ENCODE measurements at regions not wholly inside any gene's neighbourhood (a gene's known extent, or its start where the extent isn't known, plus 50 kb on each side); places are given as distances from the start of the nearest gene placed in this dataset.

GRCh38 chr1:5564578-5565257, 427.5 kb downstream of the NPHP4 start:
- no peak overlapping the region for H3K27ac ChIP-seq (ENCODE audit: insufficient read depth, low read length)
- H2AFZ ChIP-seq (ENCODE audit: low read length) = no peak overlapping the region
- H3K9ac ChIP-seq (ENCODE audit: insufficient read depth, low read length) = no peak overlapping the region
- no peaks in the 10 kb centered on the region for H3K9me3 ChIP-seq (ENCODE audit: control insufficient read depth, insufficient read depth, low read depth, low read length)
- H3K4me2 ChIP-seq (ENCODE audit: extremely low read depth, insufficient read depth, low read length) = no peak overlapping the region
- no peak for TF ChIP-seq EZH2 (IDR thresholded peaks at IDR 0.05; ENCODE audit: low read length, missing control alignments)
- TF ChIP-seq CTCF (conservative IDR thresholded peaks at IDR 0.05 in 1 of 2, IDR thresholded peaks at IDR 0.05 in 1 of 2; ENCODE audit: low read depth in 1 of 2, low read length in 2 of 2) = no peak
- no peaks in the 10 kb centered on the region for H4K20me1 ChIP-seq (ENCODE audit: control insufficient read depth, extremely low read depth, insufficient read depth, low read length)
- H3K79me2 ChIP-seq (ENCODE audit: control insufficient read depth, insufficient read depth, low read length) = no peaks in the 10 kb centered on the region
- DNase-seq (ENCODE audit: low read depth in 2 of 2) = no peak
- H3K36me3 ChIP-seq (ENCODE audit: control insufficient read depth, insufficient read depth, low read length) = no peaks in the 10 kb centered on the region
- H3K27me3 ChIP-seq (ENCODE audit: control insufficient read depth, insufficient read depth, low read length) = no peaks in the 10 kb centered on the region
- H3K4me1 ChIP-seq (ENCODE audit: control insufficient read depth, extremely low read depth, insufficient read depth, low read length) = no peaks in the 10 kb centered on the region
- H3K4me3 ChIP-seq (replicated peaks in 1 of 4; ENCODE audit: control extremely low read depth in 1 of 4, insufficient read depth in 1 of 4, low read depth in 3 of 4, low read length in 4 of 4) = no peak overlapping the region

- no peak overlapping the region for H3K4me2 ChIP-seq (ENCODE audit: extremely low read depth, insufficient read depth, low read length)
These were observed 428.2 kb downstream of the NPHP4 start for GRCh38 chr1:5563861-5564577.

More at GRCh38 chr1:5563861-5564577, 428.2 kb downstream of the NPHP4 start:
- Histone ChIP-seq H4K20me1 (ENCODE audit: control insufficient read depth, extremely low read depth, insufficient read depth, low read length) (no peaks in the 10 kb centered on the region), H3K36me3 (ENCODE audit: control insufficient read depth, insufficient read depth, low read length) (no peaks in the 10 kb centered on the region), H3K27me3 (ENCODE audit: control insufficient read depth, insufficient read depth, low read length) (no peaks in the 10 kb centered on the region), H3K9ac (ENCODE audit: insufficient read depth, low read length) (no peak overlapping the region), H3K4me1 (ENCODE audit: control insufficient read depth, extremely low read depth, insufficient read depth, low read length) (no peaks in the 10 kb centered on the region), H3K27ac (ENCODE audit: insufficient read depth, low read length) (no peak overlapping the region), H3K4me3 (replicated peaks in 1 of 4; ENCODE audit: control extremely low read depth in 1 of 4, insufficient read depth in 1 of 4, low read depth in 3 of 4, low read length in 4 of 4) (no peak overlapping the region), H3K9me3 (ENCODE audit: control insufficient read depth, insufficient read depth, low read depth, low read length) (no peaks in the 10 kb centered on the region), H3K79me2 (ENCODE audit: control insufficient read depth, insufficient read depth, low read length) (no peaks in the 10 kb centered on the region), H2AFZ (ENCODE audit: low read length) (no peak overlapping the region)
- DNase-seq (ENCODE audit: low read depth in 2 of 2) = no peak
- TF ChIP-seq CTCF (conservative IDR thresholded peaks at IDR 0.05 in 1 of 2, IDR thresholded peaks at IDR 0.05 in 1 of 2; ENCODE audit: low read depth in 1 of 2, low read length in 2 of 2) (no peak), EZH2 (IDR thresholded peaks at IDR 0.05; ENCODE audit: low read length, missing control alignments) (no peak)

All from fibroblast of lung (primary cell).